ENCODE measurements at regions not wholly inside any gene's neighbourhood (a gene's known extent, or its start where the extent isn't known, plus 50 kb on each side); places are given as distances from the start of the nearest gene placed in this dataset.
"Not testable (repeated sequence)": the region's sequence is repeated elsewhere in the genome, so short reads cannot be mapped to it uniquely, and the experiment has no call there.

DNA sequence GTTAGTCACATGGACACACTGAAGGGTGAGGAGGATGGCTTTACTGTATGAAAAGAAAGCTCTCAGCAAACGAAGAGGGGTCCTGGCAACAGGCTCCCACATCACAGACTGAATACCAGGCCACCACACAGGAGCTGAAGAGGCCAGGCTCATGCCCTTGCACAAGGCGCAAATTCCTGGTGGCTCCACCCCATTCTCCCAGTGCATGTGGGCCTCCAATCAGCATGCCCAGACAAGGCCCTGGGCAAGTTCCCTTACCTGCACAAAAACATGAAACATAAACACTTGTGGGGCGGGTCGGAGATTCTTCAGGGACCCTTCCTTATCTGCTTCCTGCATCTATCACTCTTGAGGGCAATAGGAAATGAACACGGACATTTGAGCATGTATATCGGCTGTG, 935.8 kb upstream of the EDIL3 start:
- Mint-ChIP-seq H3K27me3 (no peaks in the 10 kb centered on the region), H3K36me3 (no peaks in the 10 kb centered on the region), H3K4me1 (ENCODE audit: low read depth) (no peaks in the 10 kb centered on the region), H3K27ac (no peak overlapping the region), H3K4me3 (no peak overlapping the region), H3K9me3 (peaks cover 3% of the 10 kb centered on the region)
- no peak for DNase-seq
- ChIA-PET CTCF (no interaction called here), POLR2A (interaction anchor here (0.7 kb wide), 1 partner anchor 10 kb away, joined by 4 read pairs; no protein-coding TSS in a partner anchor)
- intact Hi-C loops (cut with micrococcal nuclease): no loop called here

- Mint-ChIP-seq H3K36me3 (no peaks in the 10 kb centered on the region), H3K27me3 (no peaks in the 10 kb centered on the region), H3K9me3 (peaks cover 2% of the 10 kb centered on the region), H3K4me3 (no peak overlapping the region), H3K27ac (no peak overlapping the region), H3K4me1 (ENCODE audit: low read depth) (no peaks in the 10 kb centered on the region)
- DNase-seq: no peak
- CTCF ChIA-PET: interaction anchor here (1.2 kb wide), 1 partner anchor 10 kb away, joined by 3 read pairs; no protein-coding TSS in a partner anchor
- intact Hi-C loops (cut with micrococcal nuclease): no loop called here
- POLR2A ChIA-PET: no interaction called here
These were observed 948.6 kb upstream of the EDIL3 start for GRCh38 chr5:85333276-85333675.

- intact Hi-C loops (cut with micrococcal nuclease): no loop called here
- Mint-ChIP-seq H3K27me3 (no peaks in the 10 kb centered on the region), H3K4me3 (no peak overlapping the region), H3K4me1 (ENCODE audit: low read depth) (no peaks in the 10 kb centered on the region), H3K27ac (no peak overlapping the region), H3K9me3 (peaks cover 2% of the 10 kb centered on the region), H3K36me3 (no peaks in the 10 kb centered on the region)
- ChIA-PET POLR2A (no interaction called here), CTCF (no interaction called here)
- no peak for DNase-seq
These were observed 952.8 kb upstream of the EDIL3 start for GRCh38 chr5:85337435-85337834.

GRCh38 chr5:85340790-85341189, 956.1 kb upstream of the EDIL3 start:
- H3K4me3 Mint-ChIP-seq: no peak overlapping the region
- ChIA-PET CTCF (no interaction called here), POLR2A (no interaction called here)
- no peaks in the 10 kb centered on the region for H3K4me1 Mint-ChIP-seq (ENCODE audit: low read depth)
- no peaks in the 10 kb centered on the region for H3K36me3 Mint-ChIP-seq
- intact Hi-C loops (cut with micrococcal nuclease): no loop called here
- no peaks in the 10 kb centered on the region for H3K27me3 Mint-ChIP-seq
- no peak for DNase-seq
- peaks cover 10% of the 10 kb centered on the region for H3K9me3 Mint-ChIP-seq
- no peak overlapping the region for H3K27ac Mint-ChIP-seq

- no peaks in the 10 kb centered on the region for H3K27me3 Mint-ChIP-seq
- no peaks in the 10 kb centered on the region for H3K4me1 Mint-ChIP-seq (ENCODE audit: low read depth)
- POLR2A ChIA-PET: no interaction called here
- H3K36me3 Mint-ChIP-seq: no peaks in the 10 kb centered on the region
- H3K4me3 Mint-ChIP-seq: no peak overlapping the region
- peaks cover 9% of the 10 kb centered on the region for H3K9me3 Mint-ChIP-seq
- no peak overlapping the region for H3K27ac Mint-ChIP-seq
- CTCF ChIA-PET: no interaction called here
- DNase-seq: no peak
- intact Hi-C loops (cut with micrococcal nuclease): no loop called here
These were observed 961.1 kb upstream of the EDIL3 start for GRCh38 chr5:85345818-85346217.

GRCh38 chr5:85357309-85357708, 972.6 kb upstream of the EDIL3 start:
- H3K27ac Mint-ChIP-seq: no peak overlapping the region
- intact Hi-C loops (cut with micrococcal nuclease): no loop called here
- no peaks in the 10 kb centered on the region for H3K36me3 Mint-ChIP-seq
- H3K9me3 Mint-ChIP-seq: no peaks in the 10 kb centered on the region
- H3K27me3 Mint-ChIP-seq: no peaks in the 10 kb centered on the region
- no peak overlapping the region for H3K4me3 Mint-ChIP-seq
- ChIA-PET CTCF (no interaction called here), POLR2A (no interaction called here)
- no peaks in the 10 kb centered on the region for H3K4me1 Mint-ChIP-seq (ENCODE audit: low read depth)
- DNase-seq: no peak

GRCh38 chr5:85375525-85375924, 990.8 kb upstream of the EDIL3 start:
- no peak for DNase-seq
- ChIA-PET CTCF (no interaction called here), POLR2A (no interaction called here)
- no peak overlapping the region for H3K4me3 Mint-ChIP-seq
- H3K9me3 Mint-ChIP-seq: peaks cover 7% of the 10 kb centered on the region
- H3K27ac Mint-ChIP-seq: no peak overlapping the region
- H3K4me1 Mint-ChIP-seq (ENCODE audit: low read depth): no peaks in the 10 kb centered on the region
- no peaks in the 10 kb centered on the region for H3K27me3 Mint-ChIP-seq
- H3K36me3 Mint-ChIP-seq: no peaks in the 10 kb centered on the region
- intact Hi-C loops (cut with micrococcal nuclease): no loop called here

- ChIA-PET POLR2A (no interaction called here), CTCF (no interaction called here)
- H3K4me3 Mint-ChIP-seq: no peak overlapping the region
- H3K9me3 Mint-ChIP-seq: peaks cover 13% of the 10 kb centered on the region
- no peaks in the 10 kb centered on the region for H3K4me1 Mint-ChIP-seq (ENCODE audit: low read depth)
- no peak overlapping the region for H3K27ac Mint-ChIP-seq
- intact Hi-C loops (cut with micrococcal nuclease): no loop called here
- H3K36me3 Mint-ChIP-seq: no peaks in the 10 kb centered on the region
- DNase-seq: no peak
- H3K27me3 Mint-ChIP-seq: no peaks in the 10 kb centered on the region
These were observed 1004.1 kb upstream of the EDIL3 start for GRCh38 chr5:85388770-85389169.

- H3K4me1 Mint-ChIP-seq (ENCODE audit: low read depth); CTCF ChIA-PET: not testable (repeated sequence)
These were observed 1007.6 kb upstream of the EDIL3 start for GRCh38 chr5:85392309-85392708.

DNA sequence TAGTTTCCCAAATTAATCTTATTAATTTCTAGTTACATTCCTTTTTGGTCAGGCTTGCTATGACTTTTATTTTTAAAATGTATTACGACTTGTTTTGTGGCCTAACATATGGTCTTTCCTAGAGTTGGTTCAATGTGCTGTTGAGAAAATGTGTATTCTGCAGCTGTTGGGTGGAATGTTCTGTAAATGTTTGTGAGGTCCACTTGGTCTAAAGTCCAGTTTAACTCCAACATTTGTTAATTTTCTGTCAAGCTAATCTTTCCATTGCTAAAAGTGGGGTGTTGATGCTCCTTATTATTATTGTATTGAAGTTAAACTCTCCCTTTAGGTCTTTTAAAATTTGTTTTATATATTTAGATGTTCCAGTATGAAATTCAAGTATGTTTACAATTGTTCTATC, 1010.8 kb upstream of the EDIL3 start:
- H3K4me1 Mint-ChIP-seq (ENCODE audit: low read depth): no peaks in the 10 kb centered on the region
- ChIA-PET POLR2A (no interaction called here), CTCF (no interaction called here)
- H3K4me3 Mint-ChIP-seq: no peak overlapping the region
- H3K36me3 Mint-ChIP-seq: no peaks in the 10 kb centered on the region
- no peak for DNase-seq
- intact Hi-C loops (cut with micrococcal nuclease): no loop called here
- H3K27me3 Mint-ChIP-seq: no peaks in the 10 kb centered on the region
- no peak overlapping the region for H3K27ac Mint-ChIP-seq
- H3K9me3 Mint-ChIP-seq: peaks cover 2% of the 10 kb centered on the region

More at GRCh38 chr5:85392309-85392708, 1007.6 kb upstream of the EDIL3 start:
- POLR2A ChIA-PET; H3K27me3 Mint-ChIP-seq; H3K4me3 Mint-ChIP-seq; DNase-seq; H3K9me3 Mint-ChIP-seq; intact Hi-C loops (cut with micrococcal nuclease); H3K36me3 Mint-ChIP-seq; H3K27ac Mint-ChIP-seq: not testable (repeated sequence)

- Mint-ChIP-seq H3K9me3 (peaks cover 2% of the 10 kb centered on the region), H3K36me3 (no peaks in the 10 kb centered on the region), H3K27me3 (no peaks in the 10 kb centered on the region), H3K4me1 (ENCODE audit: low read depth) (no peaks in the 10 kb centered on the region), H3K27ac (no peak overlapping the region), H3K4me3 (no peak overlapping the region)
- no peak for DNase-seq
- ChIA-PET CTCF (interaction anchor here (0.5 kb wide), 1 partner anchor 15 kb away, joined by 3 read pairs; no protein-coding TSS in a partner anchor), POLR2A (no interaction called here)
- intact Hi-C loops (cut with micrococcal nuclease): no loop called here
These were observed 1012.8 kb upstream of the EDIL3 start for GRCh38 chr5:85397451-85397850.

- H3K36me3 Mint-ChIP-seq: no peaks in the 10 kb centered on the region
- peaks cover 9% of the 10 kb centered on the region for H3K9me3 Mint-ChIP-seq
- H3K27ac Mint-ChIP-seq: no peak overlapping the region
- H3K27me3 Mint-ChIP-seq: no peaks in the 10 kb centered on the region
- ChIA-PET POLR2A (no interaction called here), CTCF (no interaction called here)
- no peaks in the 10 kb centered on the region for H3K4me1 Mint-ChIP-seq (ENCODE audit: low read depth)
- H3K4me3 Mint-ChIP-seq: no peak overlapping the region
- no peak for DNase-seq
- intact Hi-C loops (cut with micrococcal nuclease): no loop called here
These were observed 1043.8 kb upstream of the EDIL3 start for GRCh38 chr5:85428426-85428934.

DNA sequence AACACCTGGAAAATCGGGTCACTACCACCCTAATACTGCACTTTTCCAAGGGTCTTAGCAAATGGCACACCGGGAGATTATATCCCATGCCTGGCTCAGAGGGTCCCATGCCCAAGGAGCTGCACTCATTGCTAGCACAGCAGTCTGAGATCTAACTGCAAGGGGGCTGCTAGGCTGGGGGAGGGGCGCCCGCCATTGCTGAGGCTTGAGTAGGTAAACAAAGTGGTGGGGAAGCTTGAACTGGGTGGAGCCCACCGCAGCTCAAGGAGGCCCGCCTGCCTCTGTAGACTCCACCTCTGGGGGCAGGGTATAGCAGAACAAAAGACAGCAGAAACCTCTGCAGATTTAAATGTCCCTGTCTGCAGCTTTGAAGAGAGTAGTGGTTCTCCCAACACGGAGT, 1047.0 kb upstream of the EDIL3 start:
- H3K4me3 Mint-ChIP-seq; H3K36me3 Mint-ChIP-seq; H3K27me3 Mint-ChIP-seq; CTCF ChIA-PET; POLR2A ChIA-PET; H3K27ac Mint-ChIP-seq; H3K4me1 Mint-ChIP-seq (ENCODE audit: low read depth); intact Hi-C loops (cut with micrococcal nuclease); DNase-seq: not testable (repeated sequence)
- H3K9me3 Mint-ChIP-seq: peaks cover 15% of the 10 kb centered on the region

DNA sequence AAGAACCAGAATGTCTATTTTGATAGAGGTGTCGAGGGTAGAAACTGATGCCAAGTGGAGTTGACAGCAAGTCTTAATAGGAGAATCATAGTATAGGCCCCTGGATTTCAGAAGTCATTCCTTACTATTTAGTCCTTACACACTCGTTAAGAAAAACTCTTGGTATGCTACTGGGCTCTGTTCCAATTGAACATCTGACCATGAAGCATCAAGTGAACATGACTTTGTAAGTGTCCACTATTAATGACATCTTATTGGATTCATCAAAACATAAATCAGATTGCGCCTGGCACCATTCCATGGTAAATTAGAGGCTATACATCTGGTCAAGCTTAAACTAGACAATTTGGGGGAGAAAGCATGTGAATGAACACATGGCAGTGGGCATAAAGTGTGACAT, 1056.5 kb upstream of the EDIL3 start:
- no peaks in the 10 kb centered on the region for H3K27me3 Mint-ChIP-seq
- H3K36me3 Mint-ChIP-seq: no peaks in the 10 kb centered on the region
- intact Hi-C loops (cut with micrococcal nuclease): no loop called here
- H3K4me3 Mint-ChIP-seq: no peak overlapping the region
- no peaks in the 10 kb centered on the region for H3K4me1 Mint-ChIP-seq (ENCODE audit: low read depth)
- CTCF ChIA-PET: no interaction called here
- H3K9me3 Mint-ChIP-seq: peaks cover 19% of the 10 kb centered on the region
- POLR2A ChIA-PET: no interaction called here
- DNase-seq: no peak
- H3K27ac Mint-ChIP-seq: no peak overlapping the region

Data from activated CD4-positive, alpha-beta memory T cell treated with anti-CD3 and anti-CD28 coated beads for 36 hours (primary cell).